HG03135 (cell line): ENCODE measurements at regions not wholly inside any gene's neighbourhood (a gene's known extent, or its start where the extent isn't known, plus 50 kb on each side); places are given as distances from the start of the nearest gene placed in this dataset.
"Not testable (repeated sequence)": the region's sequence is repeated elsewhere in the genome, so short reads cannot be mapped to it uniquely, and the experiment has no call there.

Source experiments
- ATAC-seq: cut with Tn5 transposase; IDR thresholded peaks from one replicate; pipeline ENCODE4 v1.9.1; 2021; ENCODE audit warnings: mild to moderate bottlenecking, moderate library complexity; ENCODE audit not compliant: unreplicated experiment

DNA sequence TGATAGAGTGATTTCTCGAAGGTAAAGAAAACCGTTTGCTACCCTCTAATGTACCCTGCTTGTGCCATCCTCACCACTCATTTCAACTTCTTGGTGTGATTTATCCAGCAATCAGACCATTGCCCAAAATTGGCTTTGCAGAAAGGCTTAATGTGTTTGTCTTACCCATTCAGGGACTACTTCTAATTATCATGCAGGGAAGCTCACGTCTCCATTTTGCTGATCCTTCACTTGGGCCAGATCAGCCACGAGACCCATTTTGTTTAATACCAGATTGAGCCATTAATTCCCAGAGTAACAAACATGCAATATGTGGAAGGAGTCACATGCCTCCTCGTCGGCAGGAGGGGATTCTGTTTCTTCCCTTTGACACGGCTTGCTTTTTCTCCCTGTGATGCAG is 51.1 kb upstream of the CRY1 start:
- no peak for ATAC-seq

DNA sequence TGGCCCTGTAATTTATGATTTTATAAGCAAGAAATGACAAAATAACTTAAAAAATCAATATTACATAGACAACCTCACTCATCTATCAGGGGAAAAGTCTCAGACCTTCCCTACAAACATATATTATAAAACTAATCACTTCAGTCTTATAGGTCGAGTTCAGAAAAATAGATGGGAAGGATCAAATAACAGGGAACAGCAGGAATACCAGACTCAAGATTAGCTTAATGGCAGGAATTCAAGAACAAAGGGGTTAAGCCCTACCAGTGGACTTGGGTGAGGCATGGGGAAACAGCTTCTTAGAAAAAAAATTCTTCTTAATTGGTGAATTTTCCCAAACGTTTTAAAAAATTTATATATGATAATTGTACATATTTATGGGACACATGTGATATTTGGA is 51.6 kb upstream of the CRY1 start:
- no peak for ATAC-seq

DNA sequence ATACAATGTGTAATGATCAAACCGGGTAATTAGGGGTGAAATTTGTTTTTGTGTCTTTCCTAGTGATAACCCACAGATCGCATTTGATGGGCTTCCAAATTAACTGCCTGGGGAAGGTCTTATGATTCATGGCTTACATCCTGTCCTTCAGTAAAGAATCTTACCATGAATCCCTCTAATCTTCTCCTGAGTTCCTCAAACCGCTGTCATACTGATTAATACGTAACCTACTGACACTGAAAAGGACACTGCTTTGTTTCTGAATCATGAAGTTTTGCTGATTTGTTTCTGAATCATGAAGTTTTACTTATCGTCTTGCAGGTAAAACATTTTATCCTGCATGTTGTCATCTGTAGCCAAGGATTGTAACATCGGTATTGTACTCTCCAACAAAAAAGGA is 52.0 kb upstream of the CRY1 start:
- no peak for ATAC-seq

DNA sequence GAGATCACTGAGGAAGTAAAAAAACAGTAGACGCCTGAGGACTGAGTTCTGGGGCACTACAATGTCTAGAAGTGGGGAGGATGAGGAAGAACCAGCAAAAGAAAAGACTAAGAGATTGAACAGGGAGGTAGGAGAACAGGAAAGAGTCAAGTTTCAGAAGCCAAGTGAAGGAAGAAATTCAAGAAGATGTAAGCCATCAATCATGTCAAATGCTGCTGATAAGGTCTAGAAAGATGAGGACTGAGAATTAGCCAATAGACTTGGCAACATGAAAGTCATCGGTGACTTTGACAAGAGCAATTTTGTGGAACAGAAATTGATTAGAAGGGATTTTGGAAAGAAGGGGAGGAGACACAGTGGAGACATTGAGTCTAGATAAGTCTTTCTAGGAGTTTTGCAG is 54.8 kb upstream of the CRY1 start:
- no peak for ATAC-seq

DNA sequence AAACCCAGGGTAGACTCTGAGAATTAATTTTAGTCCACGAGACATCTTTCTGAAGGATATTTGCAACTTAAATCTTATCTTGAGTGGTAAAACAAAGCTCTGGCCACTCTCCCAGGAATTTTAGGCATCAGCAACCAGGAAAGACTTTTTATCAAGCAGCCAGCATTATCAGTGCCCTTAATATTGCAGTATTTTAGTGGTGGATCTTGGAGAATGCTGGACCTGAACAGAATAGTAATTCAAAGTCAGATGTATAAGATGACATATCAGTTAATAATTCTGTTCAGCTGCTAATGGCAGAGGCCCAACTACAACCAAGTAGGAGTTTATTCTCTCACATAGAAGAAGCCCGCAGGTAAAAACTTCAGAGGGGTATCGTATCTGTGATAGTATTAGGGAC is 59.0 kb upstream of the CRY1 start:
- ATAC-seq: no peak

DNA sequence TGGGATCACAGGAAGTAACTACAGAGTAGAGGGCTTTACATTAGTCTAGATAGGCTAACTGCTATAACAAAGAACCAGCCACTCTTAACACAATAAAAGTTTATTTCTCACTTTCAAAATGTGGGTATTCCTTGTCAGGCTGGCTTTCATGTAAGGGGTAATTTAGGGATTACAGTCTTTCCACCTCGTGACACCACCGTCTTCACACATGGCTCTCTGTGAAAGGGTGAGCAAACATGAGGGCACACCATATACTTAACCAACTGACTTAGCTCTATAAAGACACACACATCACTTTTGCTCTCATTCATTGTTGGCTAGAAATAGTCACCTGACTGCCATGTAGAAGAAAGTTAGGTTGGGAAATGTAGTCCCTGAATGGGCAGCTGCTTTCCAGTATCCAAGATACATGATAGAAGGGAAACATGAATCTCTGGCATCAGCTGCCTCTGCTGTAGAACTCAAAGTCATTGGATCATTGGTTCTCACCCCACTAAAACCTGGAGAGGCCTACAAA is 66.1 kb upstream of the CRY1 start:
- no peak for ATAC-seq

DNA sequence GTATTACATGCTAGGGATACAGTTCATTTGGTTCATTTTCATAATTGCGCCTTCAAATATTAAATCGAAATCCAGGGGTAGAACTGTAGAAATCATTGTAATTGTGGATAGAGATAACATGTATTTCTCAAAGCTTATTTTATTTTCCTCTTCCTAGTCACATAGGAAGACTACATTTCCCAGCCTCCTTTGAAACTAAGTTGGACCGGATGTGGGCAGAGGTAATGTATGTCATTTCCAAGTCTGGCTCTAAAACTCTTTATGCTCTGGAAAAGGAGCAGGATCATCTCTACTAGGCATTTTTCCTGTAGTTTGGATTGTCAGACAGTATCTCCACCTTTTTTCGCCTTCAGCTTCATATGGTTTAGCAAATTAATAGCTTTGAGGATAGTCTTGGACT is 70.1 kb upstream of the CRY1 start:
- no peak for ATAC-seq

DNA sequence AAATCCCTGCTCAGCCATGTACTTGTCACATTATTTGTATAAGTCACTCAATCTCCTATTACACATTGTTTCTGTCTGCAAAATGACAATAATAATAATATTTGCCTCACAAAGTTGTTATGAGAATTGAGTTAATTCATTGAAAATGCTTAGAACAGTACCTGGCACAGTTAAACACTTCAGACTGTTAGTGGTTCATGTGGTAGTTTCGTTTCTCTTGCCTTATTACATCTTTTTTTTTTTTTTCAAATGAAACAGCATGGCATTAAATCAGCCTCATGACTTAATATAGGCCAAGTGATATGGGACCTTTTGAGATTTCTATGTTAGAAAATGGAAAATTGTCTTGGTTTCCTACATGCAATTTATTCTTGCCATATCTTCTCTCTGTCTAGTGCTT is 71.0 kb upstream of the CRY1 start:
- no peak for ATAC-seq

DNA sequence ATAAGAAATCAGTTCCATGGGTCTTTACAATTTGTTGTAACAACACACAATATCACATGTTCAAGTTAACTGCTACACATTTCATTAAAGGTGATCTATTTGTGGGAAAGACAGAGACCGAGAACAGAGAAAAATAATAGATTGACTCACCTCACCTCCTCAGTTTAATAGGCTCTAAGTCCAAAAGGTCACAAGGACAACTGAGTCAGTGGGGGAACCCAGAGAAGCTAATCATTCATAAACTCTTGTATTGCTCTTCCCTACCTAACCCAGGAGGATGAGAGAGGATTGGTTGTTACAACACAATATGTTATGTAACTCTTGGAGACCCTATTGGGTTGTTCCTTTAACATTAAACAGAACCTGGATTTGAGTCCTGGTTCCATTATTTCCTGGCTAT is 72.2 kb upstream of the CRY1 start:
- ATAC-seq: no peak

DNA sequence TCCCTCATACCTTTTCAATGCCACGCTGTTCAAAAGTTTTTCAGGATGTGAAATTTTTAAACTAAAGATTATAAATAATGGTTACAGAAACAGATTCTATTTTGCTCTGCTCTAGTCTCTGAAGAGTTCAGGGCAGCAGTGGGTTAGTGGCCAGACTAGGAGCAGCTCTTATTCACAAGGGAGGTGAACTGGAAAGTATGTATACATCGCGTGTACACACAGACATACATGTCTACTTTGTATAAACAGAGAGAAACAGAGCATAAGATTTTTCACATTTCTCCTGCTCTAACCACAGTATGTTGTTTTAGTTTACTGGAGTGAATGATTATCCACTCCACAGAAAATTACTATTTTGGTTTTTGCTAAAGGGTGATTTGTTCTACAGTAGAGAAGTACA is 74.4 kb upstream of the CRY1 start:
- no peak for ATAC-seq

DNA sequence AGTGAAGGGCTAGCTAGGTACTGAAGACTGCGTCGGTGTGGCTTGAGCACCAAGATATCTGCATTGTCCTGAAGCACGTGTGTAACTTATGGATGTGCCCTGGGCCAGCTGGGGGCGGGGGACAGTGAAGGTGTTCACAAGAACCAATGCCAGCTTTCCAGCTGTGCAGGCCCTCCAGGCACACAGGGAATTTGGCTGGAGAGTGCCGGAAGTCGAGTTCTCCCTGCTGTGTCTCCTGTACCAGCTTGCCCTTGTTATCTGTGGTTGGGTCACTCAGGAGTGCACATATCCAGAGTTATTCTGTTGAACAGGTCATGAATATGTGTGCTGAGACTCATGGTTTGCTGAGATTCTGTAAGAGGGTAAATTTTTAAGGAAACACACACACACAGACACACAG is 75.9 kb upstream of the CRY1 start:
- ATAC-seq: no peak

DNA sequence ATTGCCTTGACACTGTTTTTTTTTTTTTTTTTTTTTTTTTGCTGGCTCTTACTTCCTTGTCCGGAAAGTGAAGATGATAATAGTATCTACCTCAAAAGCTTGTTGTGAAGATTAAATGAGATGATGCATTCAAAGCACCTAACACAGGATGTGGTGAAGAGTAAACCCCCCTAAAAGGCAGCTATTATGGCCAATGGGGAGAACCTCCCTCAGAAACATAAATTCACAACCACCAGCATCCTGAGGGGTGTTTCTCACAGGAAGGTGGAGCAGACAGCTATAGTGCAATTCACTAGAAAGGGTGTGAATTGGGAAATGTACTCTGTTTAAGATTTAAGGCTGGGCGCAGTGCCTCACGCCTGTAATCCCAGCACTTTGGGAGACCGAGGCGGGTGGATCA is 85.4 kb upstream of the CRY1 start:
- no peak for ATAC-seq

DNA sequence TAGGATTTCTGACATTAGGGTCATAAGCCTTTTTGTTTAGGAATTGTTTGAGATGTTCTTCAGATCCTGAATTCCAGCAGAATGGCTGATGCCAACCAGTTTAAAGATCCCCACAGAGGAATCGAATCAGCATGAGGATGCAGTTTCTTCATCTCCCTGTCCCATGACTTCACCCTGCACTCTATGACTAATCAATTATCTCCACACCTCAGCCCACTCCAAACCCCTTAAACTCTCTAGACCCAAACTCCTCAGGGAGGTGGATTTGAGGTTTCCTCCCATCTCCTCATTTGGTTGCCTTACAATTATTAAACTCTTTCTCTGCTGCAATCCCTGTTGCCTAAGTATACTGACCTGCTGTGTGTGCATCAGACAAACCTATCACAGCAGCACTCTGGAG is 86.5 kb upstream of the CRY1 start:
- ATAC-seq: no peak

DNA sequence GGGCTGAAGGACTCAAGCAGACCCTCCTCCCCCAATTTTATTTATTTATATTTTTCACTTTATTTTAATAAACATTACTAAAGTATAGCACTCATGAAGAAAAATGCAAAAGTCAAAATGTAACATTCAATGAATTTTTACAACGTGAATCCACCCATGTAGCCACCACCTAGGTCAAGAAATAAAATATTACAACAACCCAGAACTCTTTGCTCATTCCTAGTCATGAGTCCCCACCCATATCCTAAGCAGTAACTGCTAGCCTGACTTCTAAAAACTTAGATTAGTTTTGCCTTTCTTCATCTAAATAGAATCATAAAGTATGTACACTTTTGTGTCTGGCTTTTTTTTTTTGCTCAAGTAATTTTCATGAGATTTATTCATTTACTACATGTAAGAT is 86.9 kb upstream of the CRY1 start:
- ATAC-seq: no peak

DNA sequence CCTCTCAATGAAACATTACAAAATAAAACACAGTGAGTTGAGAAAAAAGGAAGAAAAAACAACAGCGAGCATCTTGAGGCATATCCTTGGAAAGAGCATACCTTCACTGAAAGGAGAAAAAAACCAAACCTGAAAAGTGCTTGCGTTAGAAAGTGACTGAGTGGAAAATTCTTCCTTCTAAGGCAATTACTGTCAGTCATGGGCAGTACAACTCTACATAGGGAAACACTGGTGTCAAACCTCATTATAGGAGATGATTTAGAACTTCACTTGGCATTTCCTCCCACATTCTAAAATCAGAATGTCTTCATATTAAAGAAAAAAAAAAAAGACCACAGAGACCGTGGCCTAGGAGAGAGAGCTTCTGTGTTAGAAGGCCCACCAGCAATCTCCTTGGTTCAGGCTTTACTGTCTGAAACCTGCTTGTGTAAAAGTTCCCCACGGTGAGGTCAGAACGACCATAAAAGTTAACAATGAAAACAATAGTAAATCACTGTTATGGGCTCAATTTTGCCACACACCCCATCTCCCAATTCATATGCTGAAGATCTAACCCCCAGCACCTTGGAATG is 91.1 kb upstream of the CRY1 start:
- no peak for ATAC-seq

DNA sequence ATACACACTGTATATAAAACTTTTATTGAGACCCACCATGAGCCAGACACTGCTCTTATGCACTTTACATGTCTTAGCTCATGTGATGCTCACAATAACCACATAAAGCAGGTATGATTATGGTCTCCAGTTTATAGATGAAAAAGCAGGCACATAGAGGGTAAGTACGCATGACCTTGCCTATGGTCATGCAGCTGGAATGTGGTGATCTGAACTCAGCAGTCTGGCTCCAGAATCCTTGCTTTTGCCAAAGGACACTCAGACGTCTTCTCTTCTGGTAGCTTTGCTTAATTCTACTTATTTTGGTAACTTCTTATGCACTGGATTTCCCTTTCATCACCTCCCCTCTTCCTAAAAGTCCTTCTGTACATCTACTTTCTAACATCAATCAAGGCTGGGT is 103.3 kb upstream of the CRY1 start:
- no peak for ATAC-seq

DNA sequence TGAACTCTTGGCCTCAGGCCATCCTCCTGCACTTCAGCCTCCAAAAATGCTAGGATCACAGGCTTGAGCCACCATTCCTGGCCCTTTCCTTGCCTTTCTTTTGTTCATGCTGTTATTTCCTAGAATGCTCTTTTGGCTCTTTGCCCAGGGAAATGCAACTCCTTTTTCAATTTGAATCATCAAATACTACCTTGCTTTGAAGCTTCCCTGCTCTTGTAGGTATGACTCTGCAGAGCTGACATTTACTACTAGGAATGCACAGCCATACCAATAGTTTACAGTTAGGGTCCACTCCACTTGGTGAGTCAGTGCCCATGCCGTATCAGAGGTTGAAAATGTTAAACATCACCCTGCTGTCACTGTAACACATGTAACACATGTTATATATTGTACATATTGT is 107.0 kb upstream of the CRY1 start:
- no peak for ATAC-seq

DNA sequence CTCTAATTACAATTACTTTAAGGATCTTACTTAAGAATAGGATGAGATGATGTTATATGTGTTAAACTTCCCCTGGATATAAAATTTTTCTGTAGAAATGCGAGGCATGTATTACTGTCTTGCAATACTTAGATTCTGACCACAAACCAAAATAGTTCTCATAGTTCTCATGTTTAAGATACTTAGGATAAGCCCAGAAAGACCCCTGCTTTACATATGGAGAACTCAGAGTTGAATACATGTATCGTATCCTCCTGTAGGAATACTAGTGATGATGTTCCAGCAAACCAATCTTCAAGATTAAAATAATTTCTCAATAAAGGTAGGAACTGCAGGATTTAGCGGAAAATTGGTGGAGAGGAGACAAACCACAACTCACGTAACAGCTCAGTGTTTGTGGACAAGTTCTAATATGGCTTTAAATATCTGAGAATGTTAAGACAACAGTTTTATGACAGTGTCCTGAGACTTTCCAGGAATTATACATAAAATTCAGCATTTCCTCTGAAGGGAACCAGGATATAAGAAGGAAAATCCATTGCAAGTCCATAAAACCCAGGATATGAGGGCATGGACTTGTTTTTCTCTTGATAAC is 114.7 kb upstream of the CRY1 start:
- no peak for ATAC-seq

DNA sequence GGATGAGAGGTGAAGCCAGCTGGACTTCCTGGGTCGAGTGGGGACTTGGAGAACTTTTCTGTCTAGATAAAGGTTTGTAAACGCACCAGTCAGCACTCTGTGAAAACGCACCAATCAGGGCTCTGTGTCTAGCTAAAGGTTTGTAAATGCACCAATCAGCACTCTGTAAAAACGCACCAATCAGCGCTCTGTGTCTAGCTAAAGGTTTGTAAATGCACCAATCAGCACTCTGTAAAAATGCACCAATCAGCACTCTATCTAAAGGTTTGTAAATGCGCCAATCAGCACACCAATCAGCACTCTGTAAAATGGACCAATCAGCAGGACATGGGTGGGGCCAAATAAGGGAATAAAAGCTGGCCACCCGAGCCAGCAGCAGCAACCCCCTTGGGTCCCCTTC is 116.4 kb upstream of the CRY1 start:
- not testable (repeated sequence) for ATAC-seq

DNA sequence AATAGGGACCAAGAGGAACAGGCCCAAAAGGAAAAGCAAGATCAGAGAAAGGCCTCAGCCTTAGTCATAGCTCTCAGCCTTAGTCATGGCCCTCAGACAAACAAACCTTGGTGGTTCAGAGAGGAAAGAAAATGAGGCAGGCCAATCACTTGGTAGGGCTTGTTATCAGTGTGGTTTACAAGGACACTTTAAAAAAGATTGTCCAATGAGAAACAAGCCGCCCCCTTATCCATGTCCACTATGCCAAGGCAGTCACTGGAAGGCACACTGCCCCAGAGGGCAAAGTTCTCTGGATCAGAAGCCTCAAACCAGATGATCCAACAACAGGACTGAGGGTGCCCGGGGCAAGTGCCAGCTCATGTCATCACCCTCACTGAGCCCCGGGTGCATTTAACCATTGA is 121.0 kb upstream of the CRY1 start:
- ATAC-seq: not testable (repeated sequence)

DNA sequence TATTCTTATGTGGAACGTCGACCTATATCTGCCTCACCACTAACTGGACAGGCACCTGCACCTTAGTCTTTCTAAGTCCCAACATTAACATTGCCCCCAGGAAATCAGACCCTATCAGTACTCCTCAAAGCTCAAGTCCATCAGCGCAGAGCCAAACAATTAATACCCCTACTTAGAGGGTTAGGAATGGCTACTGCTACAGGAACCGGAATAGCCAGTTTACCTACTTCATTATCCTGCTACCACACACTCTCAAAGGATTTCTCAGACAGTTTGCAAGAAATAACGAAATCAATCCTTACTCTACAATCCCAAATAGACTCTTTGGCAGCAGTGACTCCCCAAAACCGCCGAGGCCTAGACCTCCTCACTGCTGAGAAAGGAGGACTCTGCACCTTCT is 123.1 kb upstream of the CRY1 start:
- not testable (repeated sequence) for ATAC-seq

DNA sequence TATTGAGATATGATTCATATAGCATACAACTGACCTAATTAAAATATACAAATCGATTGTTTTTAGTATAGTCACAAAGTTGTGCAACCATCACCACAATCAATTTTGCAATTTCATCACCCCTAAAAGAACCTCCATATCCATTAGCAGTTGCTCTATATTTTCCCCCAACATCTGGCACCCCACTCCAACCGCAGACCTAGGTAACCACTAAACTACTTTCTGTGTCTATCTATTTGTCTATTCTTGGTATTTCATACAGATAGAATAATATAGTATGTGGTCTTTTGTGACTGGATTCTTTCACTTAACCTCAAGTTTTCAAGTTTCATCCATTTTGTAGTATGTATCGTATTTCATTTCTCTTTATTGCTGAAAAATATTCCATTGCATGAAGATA is 126.0 kb upstream of the CRY1 start:
- ATAC-seq: no peak

DNA sequence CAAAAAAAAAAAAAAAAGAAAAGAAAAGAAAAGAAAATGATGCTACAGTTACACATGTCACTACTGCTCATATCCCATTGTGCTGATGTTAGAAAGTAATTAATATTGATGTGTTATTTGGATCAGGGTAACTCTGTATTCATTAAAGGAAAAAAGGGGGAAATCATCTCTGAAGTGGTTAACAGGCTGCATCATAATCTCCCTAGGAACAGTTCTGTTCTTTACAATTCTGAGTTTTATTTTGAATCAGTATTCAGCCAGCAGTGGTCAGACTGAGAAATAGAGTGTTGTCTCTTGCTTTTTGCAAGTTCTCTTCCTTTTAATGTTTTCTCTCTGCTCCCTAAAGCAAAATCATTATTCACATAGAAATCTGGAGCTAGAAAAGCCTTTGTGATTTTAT is 128.6 kb upstream of the CRY1 start:
- no peak for ATAC-seq
